OCI-LY1 (cell line): ENCODE measurements at regions not wholly inside any gene's neighbourhood (a gene's known extent, or its start where the extent isn't known, plus 50 kb on each side); places are given as distances from the start of the nearest gene placed in this dataset.

Experiments
- H2AFZ ChIP-seq: fragments of 200-600 bp; sonication (generic), shearing (Covaris generic); 2 replicates; pipeline ENCODE4 v1.6.0; 2014; ENCODE audit warnings: antibody characterized with exemption, mild to moderate bottlenecking, low read length
- H3F3A ChIP-seq: fragments of 200-600 bp; sonication (generic), shearing (Covaris generic); 2 replicates; pipeline ENCODE4 v1.6.0; 2014; ENCODE audit warnings: mild to moderate bottlenecking, antibody characterized with exemption, low read length, moderate library complexity; ENCODE audit not compliant: insufficient read depth
- H3K27ac ChIP-seq: fragments of 200-600 bp; sonication (generic); 2 replicates; pipeline ENCODE4 v1.5.1; 2014; ENCODE audit warnings: low read length, mixed run types, mild to moderate bottlenecking, low read depth; ENCODE audit not compliant: poor library complexity, severe bottlenecking
- H3K27me3 ChIP-seq: fragments of 200-600 bp; sonication (generic); 2 replicates; pipeline ENCODE4 v1.6.0; 2014; ENCODE audit warnings: antibody characterized with exemption, mild to moderate bottlenecking, low read length, moderate library complexity; ENCODE audit not compliant: insufficient read depth
- H3K36me3 ChIP-seq: fragments of 200-600 bp; sonication (generic); 2 replicates; pipeline ENCODE4 v1.6.1; 2014; ENCODE audit warnings: mild to moderate bottlenecking, antibody characterized with exemption, low read length, moderate library complexity, mixed read lengths; ENCODE audit not compliant: insufficient read depth
- H3K4me1 ChIP-seq: fragments of 200-600 bp; sonication (generic); 2 replicates; pipeline ENCODE4 v1.5.1; 2014; ENCODE audit warnings: mild to moderate bottlenecking, low read length, moderate library complexity; ENCODE audit not compliant: insufficient read depth, severe bottlenecking
- H3K4me2 ChIP-seq: fragments of 200-600 bp; sonication (generic), shearing (Covaris generic); 2 replicates; pipeline ENCODE4 v1.6.1; 2014; ENCODE audit warnings: low read length
- H3K4me3 ChIP-seq: fragments of 200-600 bp; sonication (generic); 2 replicates; pipeline ENCODE4 v1.5.1; 2014; ENCODE audit warnings: low read length, low read depth, mild to moderate bottlenecking, mixed read lengths; ENCODE audit not compliant: poor library complexity, severe bottlenecking
- H3K79me2 ChIP-seq: fragments of 200-600 bp; shearing (Covaris generic); 2 replicates; pipeline ENCODE4 v1.6.1; 2016; ENCODE audit warnings: mixed run types, low read length, mixed read lengths; ENCODE audit not compliant: insufficient read depth
- H3K9ac ChIP-seq: fragments of 200-600 bp; sonication (generic), shearing (Covaris generic); 2 replicates; pipeline ENCODE4 v1.6.1; 2014; ENCODE audit warnings: mild to moderate bottlenecking, low read length, mixed read lengths
- H3K9me2 ChIP-seq: fragments of 200-600 bp; sonication (generic), shearing (Covaris generic); 2 replicates; pipeline ENCODE4 v1.6.1; 2014; ENCODE audit warnings: low read depth, mild to moderate bottlenecking, low read length, mixed read lengths
- H3K9me3 ChIP-seq: fragments of 200-600 bp; shearing (Covaris generic); 2 replicates; pipeline ENCODE4 v1.6.1; 2014; ENCODE audit warnings: low read length, mixed read lengths
- H4K20me1 ChIP-seq: fragments of 200-600 bp; sonication (generic), shearing (Covaris generic); 2 replicates; pipeline ENCODE4 v1.6.0; 2016; ENCODE audit warnings: mild to moderate bottlenecking, low read length; ENCODE audit not compliant: insufficient read depth
- CTCF ChIP-seq: fragments of 200-600 bp; sonication (generic), shearing (Covaris generic); IDR thresholded peaks from 2 replicates; pipeline ENCODE4 v1.5.1; 2017; ENCODE audit warnings: mild to moderate bottlenecking, antibody characterized with exemption, low read length, moderate library complexity, mixed read lengths
- EZH2 ChIP-seq: fragments of 200-600 bp; sonication (generic), shearing (Covaris generic); IDR thresholded peaks from 2 replicates; pipeline ENCODE4 v1.8.0; 2017; ENCODE audit warnings: borderline replicate concordance, mixed run types, mild to moderate bottlenecking, antibody characterized with exemption, low read length, moderate library complexity, mixed read lengths

- Histone ChIP-seq H4K20me1 (no peaks in the 10 kb centered on the region), H3K79me2 (no peaks in the 10 kb centered on the region), H3K4me1 (no peaks in the 10 kb centered on the region), H3K9me2 (no peaks in the 10 kb centered on the region), H3K9me3 (no peaks in the 10 kb centered on the region), H2AFZ (no peak overlapping the region), H3K27ac (no peak overlapping the region), H3K4me2 (no peak overlapping the region), H3F3A (no peaks in the 10 kb centered on the region), H3K27me3 (no peaks in the 10 kb centered on the region), H3K9ac (no peak overlapping the region), H3K36me3 (no peaks in the 10 kb centered on the region), H3K4me3 (no peak overlapping the region)
- no peak for TF ChIP-seq CTCF
- no peak for TF ChIP-seq EZH2
Measured at GRCh38 chrX:20352504-20352903, 85.8 kb upstream of the RPS6KA3 start.

GRCh38 chrX:20350596-20350995 is 83.9 kb upstream of the RPS6KA3 start:
- no peaks in the 10 kb centered on the region for H3K9me2 ChIP-seq
- H3K4me2 ChIP-seq = no peak overlapping the region
- no peaks in the 10 kb centered on the region for H3K36me3 ChIP-seq
- no peak overlapping the region for H3K4me3 ChIP-seq
- no peaks in the 10 kb centered on the region for H3K9me3 ChIP-seq
- TF ChIP-seq EZH2 (no peak), CTCF (no peak)
- no peaks in the 10 kb centered on the region for H3K79me2 ChIP-seq
- H3K27me3 ChIP-seq = no peaks in the 10 kb centered on the region
- no peak overlapping the region for H2AFZ ChIP-seq
- H3K4me1 ChIP-seq = no peaks in the 10 kb centered on the region
- no peaks in the 10 kb centered on the region for H4K20me1 ChIP-seq
- no peak overlapping the region for H3K27ac ChIP-seq
- no peaks in the 10 kb centered on the region for H3F3A ChIP-seq
- no peak overlapping the region for H3K9ac ChIP-seq

- no peak for TF ChIP-seq CTCF
- no peak for TF ChIP-seq EZH2
- H3K9me2 ChIP-seq = no peaks in the 10 kb centered on the region
- no peak overlapping the region for H3K4me3 ChIP-seq
- no peaks in the 10 kb centered on the region for H3K36me3 ChIP-seq
- H3K9ac ChIP-seq = no peak overlapping the region
- H3K4me2 ChIP-seq = no peak overlapping the region
- no peak overlapping the region for H2AFZ ChIP-seq
- H3K27ac ChIP-seq = no peak overlapping the region
- no peaks in the 10 kb centered on the region for H3K27me3 ChIP-seq
- H3K79me2 ChIP-seq = no peaks in the 10 kb centered on the region
- no peaks in the 10 kb centered on the region for H4K20me1 ChIP-seq
- H3K9me3 ChIP-seq = no peaks in the 10 kb centered on the region
- no peaks in the 10 kb centered on the region for H3K4me1 ChIP-seq
- no peaks in the 10 kb centered on the region for H3F3A ChIP-seq
Measured at GRCh38 chrX:20348139-20348538, 81.4 kb upstream of the RPS6KA3 start.
